SK-N-SH treated with all-trans-retinoic acid at 6 μM for 48 hours (cell line): ENCODE measurements at regions not wholly inside any gene's neighbourhood (a gene's known extent, or its start where the extent isn't known, plus 50 kb on each side); places are given as distances from the start of the nearest gene placed in this dataset.

Experiments
- ATAC-seq: fragments of 200-7000 bp; cut with Tn5 transposase; 3 replicates; pipeline ENCODE4 v1.9.1; 2020; ENCODE audit warnings: mild to moderate bottlenecking, moderate library complexity
- BACH2 ChIP-seq: fragments of 250-450 bp; sonication (Bioruptor Pico); IDR thresholded peaks from 2 replicates; pipeline ENCODE4 v1.9.0; 2021; ENCODE audit warnings: mild to moderate bottlenecking, borderline replicate concordance
- CSDC2 ChIP-seq: fragments of 250-450 bp; sonication (Bioruptor Pico); IDR thresholded peaks from 2 replicates; pipeline ENCODE4 v1.5.0; 2020; ENCODE audit warnings: mild to moderate bottlenecking, moderate library complexity
- ESRRG ChIP-seq: fragments of 250-450 bp; sonication (Bioruptor Pico); IDR thresholded peaks from 2 replicates; pipeline ENCODE4 v1.6.1; 2021; ENCODE audit warnings: mild to moderate bottlenecking
- GLIS3 ChIP-seq: fragments of 250-450 bp; sonication (Bioruptor Pico); IDR thresholded peaks from 2 replicates; pipeline ENCODE4 v1.5.0; 2020; ENCODE audit warnings: mild to moderate bottlenecking, moderate library complexity
- ISL1 ChIP-seq: fragments of 250-450 bp; sonication (Bioruptor Pico); IDR thresholded peaks from 2 replicates; pipeline ENCODE4 v2.1.2; 2022; ENCODE audit warnings: mild to moderate bottlenecking, moderate library complexity
- OSR1 ChIP-seq: fragments of 250-450 bp; sonication (Bioruptor Pico); IDR thresholded peaks from 2 replicates; pipeline ENCODE4 v1.8.0; 2022; ENCODE audit warnings: moderate library complexity, mild to moderate bottlenecking, inconsistent platforms
- PATZ1 ChIP-seq: fragments of 250-450 bp; sonication (Bioruptor Pico); IDR thresholded peaks from 2 replicates; pipeline ENCODE4 v1.8.0; 2020; ENCODE audit warnings: mild to moderate bottlenecking, moderate library complexity, borderline replicate concordance
- PPARA ChIP-seq: fragments of 250-450 bp; sonication (Bioruptor Pico); IDR thresholded peaks from 2 replicates; pipeline ENCODE4 v1.5.0; 2020; ENCODE audit warnings: mild to moderate bottlenecking, borderline replicate concordance
- RARB ChIP-seq: fragments of 250-450 bp; sonication (Bioruptor Pico); IDR thresholded peaks from 2 replicates; pipeline ENCODE4 v1.8.0; 2021; ENCODE audit warnings: mild to moderate bottlenecking, moderate library complexity
- SNAI2 ChIP-seq: fragments of 250-450 bp; sonication (Bioruptor Pico); IDR thresholded peaks from 2 replicates; pipeline ENCODE4 v1.5.0; 2020; ENCODE audit warnings: mild to moderate bottlenecking, moderate library complexity
- TCF4 ChIP-seq: fragments of 250-450 bp; sonication (Bioruptor Pico); IDR thresholded peaks from 2 replicates; pipeline ENCODE4 v1.8.0; 2021; ENCODE audit warnings: mild to moderate bottlenecking, moderate library complexity, borderline replicate concordance
- TOX ChIP-seq: fragments of 250-450 bp; sonication (Bioruptor Pico); IDR thresholded peaks from 2 replicates; pipeline ENCODE4 v1.8.0; 2021; ENCODE audit warnings: mild to moderate bottlenecking, moderate library complexity, borderline replicate concordance
- ZC3H10 ChIP-seq: fragments of 250-450 bp; sonication (Bioruptor Pico); IDR thresholded peaks from 2 replicates; pipeline ENCODE4 v1.5.1; 2021; ENCODE audit warnings: mild to moderate bottlenecking, moderate library complexity
- ZFP3 ChIP-seq: fragments of 250-450 bp; sonication (Bioruptor Pico); IDR thresholded peaks from 2 replicates; pipeline ENCODE4 v1.5.0; 2020; ENCODE audit warnings: mild to moderate bottlenecking, moderate library complexity
- ZFP30 ChIP-seq: fragments of 450-650 bp; formaldehyde crosslinking; IDR thresholded peaks from 2 replicates; pipeline ENCODE4 v1.5.0; 2022; ENCODE audit warnings: mild to moderate bottlenecking, moderate library complexity
- ZNF565 ChIP-seq: fragments of 450-650 bp; formaldehyde crosslinking; conservative IDR thresholded peaks from 2 replicates; pipeline ENCODE4 v1.5.0; 2020; ENCODE audit warnings: low read depth, mild to moderate bottlenecking, moderate library complexity
- ZNF70 ChIP-seq: fragments of 450-650 bp; formaldehyde crosslinking; IDR thresholded peaks from 2 replicates; pipeline ENCODE4 v1.5.0; 2020; ENCODE audit warnings: mild to moderate bottlenecking, moderate library complexity
- ZNF8 ChIP-seq: fragments of 450-650 bp; formaldehyde crosslinking; IDR thresholded peaks from 2 replicates; pipeline ENCODE4 v1.5.0; 2020; ENCODE audit warnings: mild to moderate bottlenecking, moderate library complexity
- TF ChIP-seq, protein P1 (sequence below): fragments of 250-450 bp; sonication (Bioruptor Pico); IDR thresholded peaks from 2 replicates; pipeline ENCODE4 v1.5.0; 2020; ENCODE audit warnings: mild to moderate bottlenecking, moderate library complexity
- TF ChIP-seq, protein P2 (sequence below): fragments of 250-450 bp; sonication (Bioruptor Pico); IDR thresholded peaks from 2 replicates; pipeline ENCODE4 v1.8.0; 2021; ENCODE audit warnings: low read depth, mild to moderate bottlenecking, moderate library complexity, borderline replicate concordance
- TF ChIP-seq, protein P3 (sequence below): fragments of 250-450 bp; sonication (Bioruptor Pico); IDR thresholded peaks from 2 replicates; pipeline ENCODE4 v1.5.1; 2020; ENCODE audit warnings: low read depth, mild to moderate bottlenecking, moderate library complexity

DNA sequence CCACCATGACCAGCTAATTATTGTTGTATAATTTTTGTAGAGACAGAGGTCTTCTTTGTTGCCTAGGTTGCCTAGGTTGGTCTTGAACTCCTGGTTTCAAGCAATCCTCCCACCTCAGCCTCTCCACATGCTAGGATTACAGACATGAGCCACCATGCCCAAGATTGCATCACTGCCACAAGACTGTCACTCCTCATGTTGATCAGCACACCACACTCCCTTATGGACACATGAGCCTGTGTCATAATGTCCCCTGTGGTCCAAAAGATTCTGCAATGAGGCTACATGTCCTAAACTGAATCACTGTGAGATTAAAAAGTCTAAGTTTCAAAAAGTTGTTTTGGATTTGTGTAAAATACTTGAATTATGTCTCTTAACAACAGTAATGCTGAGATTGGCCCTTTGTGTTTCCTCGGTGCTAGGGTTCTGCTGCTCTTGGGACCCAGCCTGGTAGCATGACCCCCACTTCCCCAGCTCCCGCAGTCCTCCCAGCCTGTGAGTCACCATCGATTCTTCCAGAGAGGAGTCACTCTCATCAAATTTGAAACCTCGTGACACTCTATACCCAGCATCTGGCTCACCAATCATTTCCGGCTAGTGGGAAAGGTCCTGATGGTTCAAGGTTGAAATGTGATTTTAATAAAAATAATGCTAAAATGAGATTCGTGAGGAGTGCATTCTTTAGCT lies 890.9 kb downstream of the VRK1 start:
- TF ChIP-seq ZFP3 (no peak), RARB (CRISPR knock-in tag) (no peak), PPARA (CRISPR knock-in tag) (no peak), ZNF8 (CRISPR knock-in tag) (no peak), ZNF565 (CRISPR knock-in tag) (no peak), ZNF70 (no peak), ZFP30 (CRISPR knock-in tag) (no peak), GLIS3 (CRISPR knock-in tag) (no peak), PATZ1 (CRISPR knock-in tag) (no peak), TOX (CRISPR knock-in tag) (no peak)
- TF ChIP-seq, protein P1, sequence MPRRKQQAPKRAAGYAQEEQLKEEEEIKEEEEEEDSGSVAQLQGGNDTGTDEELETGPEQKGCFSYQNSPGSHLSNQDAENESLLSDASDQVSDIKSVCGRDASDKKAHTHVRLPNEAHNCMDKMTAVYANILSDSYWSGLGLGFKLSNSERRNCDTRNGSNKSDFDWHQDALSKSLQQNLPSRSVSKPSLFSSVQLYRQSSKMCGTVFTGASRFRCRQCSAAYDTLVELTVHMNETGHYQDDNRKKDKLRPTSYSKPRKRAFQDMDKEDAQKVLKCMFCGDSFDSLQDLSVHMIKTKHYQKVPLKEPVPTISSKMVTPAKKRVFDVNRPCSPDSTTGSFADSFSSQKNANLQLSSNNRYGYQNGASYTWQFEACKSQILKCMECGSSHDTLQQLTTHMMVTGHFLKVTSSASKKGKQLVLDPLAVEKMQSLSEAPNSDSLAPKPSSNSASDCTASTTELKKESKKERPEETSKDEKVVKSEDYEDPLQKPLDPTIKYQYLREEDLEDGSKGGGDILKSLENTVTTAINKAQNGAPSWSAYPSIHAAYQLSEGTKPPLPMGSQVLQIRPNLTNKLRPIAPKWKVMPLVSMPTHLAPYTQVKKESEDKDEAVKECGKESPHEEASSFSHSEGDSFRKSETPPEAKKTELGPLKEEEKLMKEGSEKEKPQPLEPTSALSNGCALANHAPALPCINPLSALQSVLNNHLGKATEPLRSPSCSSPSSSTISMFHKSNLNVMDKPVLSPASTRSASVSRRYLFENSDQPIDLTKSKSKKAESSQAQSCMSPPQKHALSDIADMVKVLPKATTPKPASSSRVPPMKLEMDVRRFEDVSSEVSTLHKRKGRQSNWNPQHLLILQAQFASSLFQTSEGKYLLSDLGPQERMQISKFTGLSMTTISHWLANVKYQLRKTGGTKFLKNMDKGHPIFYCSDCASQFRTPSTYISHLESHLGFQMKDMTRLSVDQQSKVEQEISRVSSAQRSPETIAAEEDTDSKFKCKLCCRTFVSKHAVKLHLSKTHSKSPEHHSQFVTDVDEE (CRISPR knock-in tag): no peak
- TF ChIP-seq, protein P2, sequence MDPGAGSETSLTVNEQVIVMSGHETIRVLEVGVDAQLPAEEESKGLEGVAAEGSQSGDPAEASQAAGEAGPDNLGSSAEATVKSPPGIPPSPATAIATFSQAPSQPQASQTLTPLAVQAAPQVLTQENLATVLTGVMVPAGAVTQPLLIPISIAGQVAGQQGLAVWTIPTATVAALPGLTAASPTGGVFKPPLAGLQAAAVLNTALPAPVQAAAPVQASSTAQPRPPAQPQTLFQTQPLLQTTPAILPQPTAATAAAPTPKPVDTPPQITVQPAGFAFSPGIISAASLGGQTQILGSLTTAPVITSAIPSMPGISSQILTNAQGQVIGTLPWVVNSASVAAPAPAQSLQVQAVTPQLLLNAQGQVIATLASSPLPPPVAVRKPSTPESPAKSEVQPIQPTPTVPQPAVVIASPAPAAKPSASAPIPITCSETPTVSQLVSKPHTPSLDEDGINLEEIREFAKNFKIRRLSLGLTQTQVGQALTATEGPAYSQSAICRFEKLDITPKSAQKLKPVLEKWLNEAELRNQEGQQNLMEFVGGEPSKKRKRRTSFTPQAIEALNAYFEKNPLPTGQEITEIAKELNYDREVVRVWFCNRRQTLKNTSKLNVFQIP (CRISPR knock-in tag): no peak
- TF ChIP-seq, protein P3, sequence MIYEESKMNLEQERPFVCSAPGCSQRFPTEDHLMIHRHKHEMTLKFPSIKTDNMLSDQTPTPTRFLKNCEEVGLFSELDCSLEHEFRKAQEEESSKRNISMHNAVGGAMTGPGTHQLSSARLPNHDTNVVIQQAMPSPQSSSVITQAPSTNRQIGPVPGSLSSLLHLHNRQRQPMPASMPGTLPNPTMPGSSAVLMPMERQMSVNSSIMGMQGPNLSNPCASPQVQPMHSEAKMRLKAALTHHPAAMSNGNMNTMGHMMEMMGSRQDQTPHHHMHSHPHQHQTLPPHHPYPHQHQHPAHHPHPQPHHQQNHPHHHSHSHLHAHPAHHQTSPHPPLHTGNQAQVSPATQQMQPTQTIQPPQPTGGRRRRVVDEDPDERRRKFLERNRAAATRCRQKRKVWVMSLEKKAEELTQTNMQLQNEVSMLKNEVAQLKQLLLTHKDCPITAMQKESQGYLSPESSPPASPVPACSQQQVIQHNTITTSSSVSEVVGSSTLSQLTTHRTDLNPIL: no peak
- ATAC-seq: no peak

DNA sequence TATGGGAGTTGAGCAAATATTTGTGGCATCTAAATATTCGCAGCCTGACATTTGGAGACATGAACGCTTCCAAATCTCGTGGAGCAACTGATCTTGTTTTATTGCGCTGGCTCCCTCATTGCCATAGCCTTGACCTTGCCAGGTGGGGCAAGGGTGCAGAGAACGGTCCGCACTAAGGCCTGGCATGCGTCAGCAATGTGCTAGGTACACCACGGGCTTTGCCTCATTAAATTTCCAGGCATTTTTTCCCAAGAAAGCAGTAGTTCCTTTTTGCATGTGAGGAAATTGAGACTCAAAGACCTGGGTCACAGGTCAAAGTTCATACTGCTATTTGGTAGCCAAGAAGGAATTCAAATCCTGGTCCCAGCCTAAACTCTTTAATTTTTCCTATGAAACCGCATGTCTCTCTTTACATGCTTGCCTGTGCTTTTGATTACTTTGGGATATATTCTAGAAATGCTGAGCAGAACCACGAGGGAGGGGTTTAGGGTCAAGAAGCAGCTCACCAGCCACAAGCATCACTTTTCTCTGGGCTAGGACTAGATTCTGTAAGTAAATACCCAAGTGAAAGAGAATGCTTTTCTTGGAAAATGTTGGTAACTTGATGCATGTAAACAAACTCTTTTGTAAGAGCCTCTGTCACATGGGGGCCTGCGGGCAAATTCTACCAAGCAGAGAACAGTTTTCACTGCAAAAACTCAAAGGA lies 891.6 kb downstream of the VRK1 start:
- TF ChIP-seq GLIS3 (CRISPR knock-in tag) (no peak), CSDC2 (CRISPR knock-in tag) (no peak), TOX (CRISPR knock-in tag) (no peak), ZC3H10 (CRISPR knock-in tag) (no peak), RARB (CRISPR knock-in tag) (no peak)
- no peak for ATAC-seq

DNA sequence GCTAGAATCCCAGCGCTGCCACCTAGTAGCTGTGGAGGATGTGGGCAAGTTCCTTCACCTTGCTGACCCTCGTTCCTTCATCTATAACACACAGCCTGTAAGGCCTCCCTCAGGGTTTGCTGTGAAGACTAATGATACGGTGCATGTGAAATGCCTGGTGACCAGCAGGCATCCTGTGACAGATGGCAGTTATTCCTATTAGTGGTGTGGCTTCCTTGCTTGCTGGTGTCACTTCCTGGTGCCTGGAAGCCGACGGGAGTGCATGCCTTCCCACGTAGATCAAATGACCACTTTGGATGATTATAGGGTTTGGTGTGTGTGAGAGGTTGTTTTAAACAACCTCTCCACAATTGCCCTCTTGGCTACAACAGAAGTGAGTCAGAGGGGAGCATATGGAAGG lies 894.9 kb downstream of the VRK1 start:
- no peak for TF ChIP-seq OSR1
- TF ChIP-seq ZFP30 (CRISPR knock-in tag): no peak
- TF ChIP-seq ZNF565 (CRISPR knock-in tag): no peak
- no peak for TF ChIP-seq ZNF70
- TF ChIP-seq, protein P1 (CRISPR knock-in tag): no peak
- no peak for TF ChIP-seq RARB (CRISPR knock-in tag)
- no peak for TF ChIP-seq TOX (CRISPR knock-in tag)
- no peak for TF ChIP-seq SNAI2 (CRISPR knock-in tag)
- no peak for TF ChIP-seq GLIS3 (CRISPR knock-in tag)
- TF ChIP-seq ISL1: no peak
- TF ChIP-seq ESRRG (CRISPR knock-in tag): no peak
- TF ChIP-seq, protein P2 (CRISPR knock-in tag): no peak
- no peak for TF ChIP-seq TCF4 (CRISPR knock-in tag)
- no peak for TF ChIP-seq ZFP3
- TF ChIP-seq ZNF8 (CRISPR knock-in tag): no peak
- TF ChIP-seq BACH2 (CRISPR knock-in tag): no peak
- ATAC-seq: no peak
